ENCODE measurements at regions not wholly inside any gene's neighbourhood (a gene's known extent, or its start where the extent isn't known, plus 50 kb on each side); places are given as distances from the start of the nearest gene placed in this dataset.
"Not testable (repeated sequence)": the region's sequence is repeated elsewhere in the genome, so short reads cannot be mapped to it uniquely, and the experiment has no call there.

DNA sequence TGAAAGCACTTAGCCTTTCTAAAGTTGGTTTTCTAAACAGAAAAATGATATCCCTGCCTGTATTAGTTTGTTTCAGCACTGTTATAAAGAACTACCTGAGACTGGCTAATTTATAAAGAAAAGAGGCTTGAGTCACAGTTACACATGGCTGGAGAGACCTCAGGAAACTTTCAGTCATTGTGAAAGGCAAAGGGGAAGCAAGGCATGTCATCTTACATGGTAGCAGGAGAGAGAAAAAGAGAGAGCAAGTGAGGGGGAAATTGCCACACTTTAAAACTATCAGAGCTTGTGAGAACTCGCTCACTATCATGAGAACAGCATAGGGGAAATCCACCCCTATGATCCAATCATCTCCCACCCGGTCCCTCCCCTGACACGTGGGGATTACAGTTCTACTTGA is 64.9 kb downstream of the FAM170A start:
- FAIRE-seq = no peak

GRCh38 chr5:119706049-119706448 is 76.7 kb downstream of the FAM170A start:
- no peak for FAIRE-seq

- no peak for FAIRE-seq
Observed at GRCh38 chr5:119708076-119708790, 78.9 kb downstream of the FAM170A start.

- no peak for FAIRE-seq
Observed at GRCh38 chr5:119721775-119722174, 92.4 kb downstream of the FAM170A start.

- not testable (repeated sequence) for FAIRE-seq
Observed at GRCh38 chr5:119725291-119725690, 95.9 kb downstream of the FAM170A start.

GRCh38 chr5:119726544-119726943 is 97.2 kb downstream of the FAM170A start:
- no peak for FAIRE-seq

DNA sequence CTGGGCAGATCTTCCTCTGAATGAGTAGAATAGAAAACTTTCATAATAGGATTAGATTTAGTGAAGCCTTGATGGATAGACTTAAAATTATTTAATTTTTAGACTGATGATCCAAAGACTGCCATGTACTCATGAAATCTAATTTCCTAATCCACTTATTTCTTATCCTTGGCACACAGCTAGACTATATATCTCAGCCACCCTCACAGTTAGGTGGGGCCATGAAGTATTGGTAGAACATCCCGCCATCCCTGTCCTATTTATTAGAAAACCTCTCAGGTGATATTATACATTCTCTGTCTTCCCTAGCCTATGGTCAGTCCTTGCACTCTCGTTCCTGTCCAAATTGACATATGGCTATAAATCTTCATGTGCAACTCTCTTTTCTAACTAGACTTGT is 110.9 kb downstream of the FAM170A start:
- no peak for FAIRE-seq

GRCh38 chr5:119741691-119742090 is 112.3 kb downstream of the FAM170A start:
- no peak for FAIRE-seq

DNA sequence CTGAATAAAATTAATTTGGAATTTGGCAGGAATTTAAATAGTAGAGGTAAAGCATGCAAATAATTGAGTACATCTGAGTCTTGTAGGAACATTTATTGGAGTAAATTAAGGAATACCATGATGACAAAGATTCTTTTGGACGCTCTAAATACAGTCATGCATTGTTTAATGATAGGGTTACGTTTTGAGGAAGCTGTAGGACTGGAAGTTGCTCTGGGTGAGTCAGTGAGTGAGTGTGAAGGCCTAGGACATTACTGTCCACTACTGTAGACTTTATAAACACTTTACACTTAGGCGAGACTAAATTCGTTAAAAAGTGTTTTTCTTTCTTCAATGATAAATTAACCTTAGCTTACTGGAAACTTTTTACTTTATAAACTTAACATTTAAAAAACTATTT is 113.0 kb downstream of the FAM170A start:
- FAIRE-seq = no peak

DNA sequence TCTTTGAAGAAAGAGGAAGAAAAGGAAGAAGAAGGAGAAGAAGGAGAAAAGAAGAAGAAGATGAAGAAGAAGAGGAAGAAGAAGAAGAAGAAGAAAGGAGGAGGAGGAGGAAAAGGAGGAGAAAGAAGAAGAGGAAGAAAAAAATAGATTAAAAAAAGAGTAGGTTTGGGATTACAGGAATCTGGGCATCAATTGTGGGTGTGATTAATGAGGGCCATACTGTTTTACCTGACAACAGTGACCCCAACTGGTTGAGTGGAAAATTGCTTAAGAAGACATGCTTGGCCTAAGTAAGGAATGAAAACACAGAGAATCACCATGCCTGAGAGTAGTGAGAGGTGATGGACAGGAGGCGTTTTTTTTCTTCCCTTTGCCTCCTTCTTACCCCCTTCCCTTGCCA is 114.6 kb downstream of the FAM170A start:
- FAIRE-seq = no peak

- no peak for FAIRE-seq
Observed at GRCh38 chr5:119745976-119746375, 116.6 kb downstream of the FAM170A start.

DNA sequence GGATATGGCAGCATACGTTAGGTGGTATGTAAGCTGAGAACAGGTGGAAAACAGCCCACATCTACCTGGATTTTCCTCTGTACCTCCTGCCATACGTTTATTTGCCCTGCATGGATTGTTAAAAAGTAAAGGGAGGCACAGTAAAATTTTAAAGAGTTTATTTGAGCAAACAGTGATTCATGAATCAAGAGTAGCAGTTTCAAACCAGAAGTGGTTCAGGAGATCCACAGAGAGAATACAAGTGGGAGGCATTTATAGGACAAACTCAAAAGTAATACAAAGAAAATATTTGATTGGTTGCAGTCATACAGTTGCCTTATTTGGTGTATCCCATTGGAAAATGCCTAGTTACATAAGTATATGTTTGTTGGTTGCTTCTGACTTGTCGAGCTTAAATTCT is 117.6 kb downstream of the FAM170A start:
- no peak for FAIRE-seq

DNA sequence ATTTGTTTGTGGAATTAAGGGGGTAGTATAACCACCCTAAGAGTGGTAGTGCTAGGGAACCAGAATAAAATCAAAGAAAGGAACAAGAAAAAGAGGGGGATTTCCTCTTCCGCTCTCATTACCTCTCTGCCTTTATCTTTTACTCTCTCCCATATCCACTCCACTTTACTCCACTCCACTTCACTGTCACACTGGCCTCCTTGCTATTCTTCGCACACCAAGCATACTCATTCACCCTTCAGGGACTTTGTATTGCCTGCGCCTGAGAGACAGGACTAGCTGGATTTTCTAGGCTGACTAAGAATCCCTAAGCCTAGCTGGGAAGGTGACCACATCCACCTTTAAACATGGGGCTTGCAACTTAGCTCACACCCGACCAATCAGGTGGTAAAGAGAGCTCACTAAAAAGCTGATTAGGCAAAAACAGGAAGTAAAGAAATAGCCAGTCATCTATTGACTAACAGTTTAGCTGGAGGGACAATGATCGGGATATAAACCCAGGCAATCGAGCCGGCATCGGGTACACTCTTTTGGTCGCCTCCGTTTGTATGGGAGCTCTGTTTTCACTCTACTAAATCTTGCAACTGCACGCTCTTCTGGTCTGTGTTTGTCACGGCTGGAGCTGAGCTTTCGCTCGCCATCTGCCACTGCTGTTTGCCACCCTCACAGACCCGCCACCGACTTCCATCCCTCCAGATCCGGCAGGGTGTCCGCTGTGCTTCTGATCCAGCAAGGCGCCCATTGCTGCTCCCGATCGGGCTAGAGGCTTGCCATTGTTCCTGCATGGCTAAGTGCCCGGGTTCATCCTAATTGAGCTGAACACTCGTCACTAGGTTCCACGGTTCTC is 121.8 kb downstream of the FAM170A start:
- no peak for FAIRE-seq

DNA sequence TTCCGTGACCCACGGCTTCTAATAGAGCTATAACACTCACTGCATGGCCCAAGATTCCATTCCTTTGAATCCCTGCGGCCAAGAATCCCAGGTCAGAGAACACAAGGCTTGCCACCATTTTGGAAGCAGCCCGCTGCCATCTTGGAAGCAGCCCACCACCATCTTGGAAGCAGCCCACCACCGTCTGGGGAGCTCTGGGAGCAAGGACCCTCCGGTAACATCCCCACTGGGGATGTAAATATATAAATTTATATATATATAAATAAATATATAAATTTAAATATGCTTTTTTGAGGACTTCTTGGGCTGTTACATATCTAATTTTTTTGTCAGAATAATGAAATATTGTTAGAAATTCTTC is 122.4 kb downstream of the FAM170A start:
- FAIRE-seq = no peak

DNA sequence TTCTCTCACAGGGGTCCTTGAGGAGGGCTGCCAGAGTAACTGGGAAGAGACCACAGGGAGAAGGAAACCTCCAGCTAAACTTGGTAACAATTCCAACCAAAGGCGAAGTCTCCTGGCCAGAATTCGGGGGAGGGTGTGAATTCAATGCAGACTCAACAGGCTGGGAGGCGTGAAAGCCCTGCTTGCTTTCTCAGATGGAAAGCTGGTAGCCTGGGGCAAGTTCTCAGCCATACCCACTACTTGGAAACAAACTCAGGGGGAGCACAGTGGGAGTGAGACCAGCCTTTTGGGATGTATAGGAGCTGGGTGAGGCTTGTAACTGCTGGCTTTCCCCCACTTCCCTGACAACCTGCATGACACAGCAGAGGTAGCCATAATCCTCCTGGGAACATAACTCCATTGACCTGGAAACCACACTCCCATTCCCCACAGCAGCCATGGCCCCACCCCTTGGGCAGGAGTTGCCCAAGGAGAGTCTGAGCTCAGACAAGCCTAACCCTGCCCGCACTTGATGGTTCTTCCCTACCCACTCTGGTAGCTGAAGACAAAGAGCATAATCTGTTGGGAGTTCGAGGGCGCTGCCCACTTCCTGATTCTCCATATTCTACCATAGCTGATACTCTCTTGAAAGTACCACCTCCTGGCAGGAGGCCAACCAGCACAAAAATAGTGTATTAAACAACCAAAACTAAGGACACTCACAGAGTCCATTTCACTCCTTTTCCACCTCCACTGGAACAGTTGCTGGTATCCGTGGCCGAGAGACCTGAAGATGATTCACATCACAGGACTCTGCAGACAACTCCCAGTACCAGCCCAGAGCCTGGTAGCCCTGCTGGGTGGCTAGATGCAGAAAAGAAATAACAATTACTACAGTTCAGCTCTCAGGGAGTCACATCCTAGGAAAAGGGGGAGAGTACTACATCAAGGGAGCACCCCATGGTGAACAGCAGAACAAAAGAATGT is 123.8 kb downstream of the FAM170A start:
- no peak for FAIRE-seq

GRCh38 chr5:119754825-119755224 is 125.5 kb downstream of the FAM170A start:
- not testable (repeated sequence) for FAIRE-seq

- no peak for FAIRE-seq
Observed at GRCh38 chr5:119757276-119757675, 127.9 kb downstream of the FAM170A start.

- FAIRE-seq = not testable (repeated sequence)
Observed at GRCh38 chr5:119769695-119770693, 140.6 kb downstream of the FAM170A start.

- FAIRE-seq = not testable (repeated sequence)
Observed at GRCh38 chr5:119780145-119780544, 150.8 kb downstream of the FAM170A start.

GRCh38 chr5:119785057-119785456 is 155.7 kb downstream of the FAM170A start:
- no peak for FAIRE-seq

DNA sequence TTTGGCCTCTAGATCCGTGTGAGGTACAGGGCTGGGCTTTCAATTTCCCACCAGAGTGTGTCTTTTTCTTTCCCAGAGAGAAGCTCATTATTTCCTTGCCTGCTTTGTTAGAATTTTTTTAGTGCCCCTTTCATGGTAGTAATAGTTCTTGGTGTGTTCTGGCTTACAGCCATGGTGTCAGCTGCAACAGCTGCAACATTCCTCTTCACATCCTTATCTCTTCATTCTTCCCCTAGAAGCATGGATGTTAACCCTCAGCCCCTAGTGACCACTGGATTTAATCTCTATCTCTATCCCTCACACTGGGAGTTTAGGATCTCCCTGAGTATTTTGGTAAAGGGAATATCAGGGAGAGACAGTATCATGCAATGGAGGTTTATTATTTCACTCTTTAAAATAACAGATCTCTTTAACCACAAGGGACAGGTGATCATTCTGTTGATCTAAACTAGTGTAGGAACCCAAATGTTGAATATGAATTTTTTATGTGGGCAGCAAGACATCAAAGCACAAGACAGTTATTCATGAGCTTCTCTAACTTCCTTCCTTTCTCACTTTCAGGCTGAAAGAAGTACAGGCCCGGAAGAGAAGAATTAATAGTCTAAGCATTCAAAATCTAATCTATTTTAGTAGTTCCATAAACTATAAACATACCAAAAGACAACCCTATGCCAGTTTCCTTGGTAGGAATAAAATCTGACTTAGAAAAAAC is 160.2 kb downstream of the FAM170A start:
- no peak for FAIRE-seq
